DMS114 treated with DMSO at 0.1 percent for 48 hours (cell line): ENCODE measurements at regions not wholly inside any gene's neighbourhood (a gene's known extent, or its start where the extent isn't known, plus 50 kb on each side); places are given as distances from the start of the nearest gene placed in this dataset.

Source experiments
- DNase-seq: peaks from one replicate; lab custom pipeline; 2025; ENCODE audit not compliant: unreplicated experiment; lab: John Stamatoyannopoulos, UW

DNA sequence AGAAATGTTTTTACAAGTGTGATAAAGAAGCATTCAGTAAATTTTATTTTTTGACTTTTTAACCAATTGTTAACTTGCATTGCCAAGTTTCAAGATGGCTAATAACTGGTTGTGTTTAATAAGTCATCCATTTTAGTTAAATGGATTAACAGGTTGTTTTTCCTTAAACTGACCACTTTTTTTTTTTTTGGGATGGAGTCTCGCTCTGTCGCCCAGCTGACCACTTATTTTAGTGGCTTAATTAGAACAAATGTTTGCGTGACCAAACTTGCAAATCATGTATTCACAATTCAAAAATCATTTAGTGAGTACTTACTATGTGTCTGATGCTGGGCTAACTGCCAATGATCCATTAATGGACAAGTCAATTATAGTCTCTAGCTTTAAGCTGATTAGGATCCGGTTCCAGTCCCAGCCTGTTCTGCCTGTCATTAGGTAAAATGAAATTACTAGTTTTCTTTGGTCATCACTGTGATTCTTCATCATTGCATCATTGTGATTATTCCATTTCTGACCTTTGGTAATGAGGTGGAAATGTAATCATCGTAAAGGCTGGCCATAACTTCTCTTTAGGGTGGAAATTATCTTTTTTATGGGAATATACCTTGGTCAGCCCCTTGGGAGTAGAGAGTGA lies 729.2 kb upstream of the MARCKS start:
- no peak for DNase-seq

DNA sequence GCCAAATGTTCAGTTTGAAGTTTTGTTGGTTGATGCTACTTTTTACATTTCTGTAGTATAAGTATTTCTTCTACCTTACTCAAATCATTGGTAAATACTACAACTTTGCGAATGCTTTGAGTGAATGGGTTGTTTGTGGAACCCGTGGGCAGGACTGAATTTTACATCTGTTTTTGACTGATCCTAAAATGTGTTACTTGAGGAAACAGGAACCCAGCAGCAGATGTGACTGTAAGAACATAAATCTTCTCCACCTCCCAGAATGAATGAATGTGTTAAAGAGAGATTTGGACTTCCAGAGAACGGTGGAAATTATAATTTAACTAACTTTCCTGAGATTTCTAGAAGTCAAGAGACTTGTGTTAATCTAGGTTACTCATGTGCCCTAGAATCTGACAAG lies 728.5 kb upstream of the MARCKS start:
- no peak for DNase-seq

DNA sequence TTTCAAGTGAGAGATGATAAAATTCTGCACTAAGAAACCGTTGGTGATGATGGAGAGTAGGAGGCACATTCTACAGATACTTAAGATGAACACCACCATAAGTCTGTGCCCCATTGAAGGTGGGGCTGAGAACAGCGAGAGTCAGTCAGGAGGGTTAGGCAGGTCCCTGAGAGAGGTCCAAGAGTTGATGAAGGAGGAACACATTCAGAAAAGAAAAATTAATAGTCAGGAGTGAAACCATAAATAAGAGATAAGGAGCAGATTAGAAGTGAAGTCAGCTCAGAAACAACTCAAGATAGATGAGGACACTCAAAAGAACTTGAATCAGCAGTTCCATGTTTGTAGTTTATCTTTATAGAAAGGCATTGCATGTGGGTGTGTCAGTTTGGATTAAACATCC lies 727.2 kb upstream of the MARCKS start:
- no peak for DNase-seq

GRCh38 chr6:113137426-113137825 lies 719.7 kb upstream of the MARCKS start:
- no peak for DNase-seq

GRCh38 chr6:113140721-113141120 lies 716.4 kb upstream of the MARCKS start:
- DNase-seq, result no peak

DNA sequence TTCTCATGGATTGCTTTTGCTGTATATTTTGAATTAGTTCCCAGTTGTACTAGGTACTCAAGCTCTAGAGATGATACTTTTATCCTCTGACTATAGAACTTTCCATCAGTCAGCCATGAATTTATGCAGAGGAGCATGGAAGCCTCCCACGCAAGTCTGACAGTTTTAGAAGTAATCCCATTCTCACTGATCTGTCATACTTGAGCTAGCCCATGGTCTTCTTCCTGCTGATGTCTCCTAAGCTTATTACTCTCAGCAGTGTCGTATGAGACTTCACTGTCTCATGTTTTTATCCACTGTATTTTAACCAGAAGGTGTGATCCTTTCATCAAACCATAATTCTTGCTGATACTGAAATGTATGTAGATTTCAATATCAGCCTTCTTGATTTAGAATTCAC lies 715.2 kb upstream of the MARCKS start:
- DNase-seq, result no peak

DNA sequence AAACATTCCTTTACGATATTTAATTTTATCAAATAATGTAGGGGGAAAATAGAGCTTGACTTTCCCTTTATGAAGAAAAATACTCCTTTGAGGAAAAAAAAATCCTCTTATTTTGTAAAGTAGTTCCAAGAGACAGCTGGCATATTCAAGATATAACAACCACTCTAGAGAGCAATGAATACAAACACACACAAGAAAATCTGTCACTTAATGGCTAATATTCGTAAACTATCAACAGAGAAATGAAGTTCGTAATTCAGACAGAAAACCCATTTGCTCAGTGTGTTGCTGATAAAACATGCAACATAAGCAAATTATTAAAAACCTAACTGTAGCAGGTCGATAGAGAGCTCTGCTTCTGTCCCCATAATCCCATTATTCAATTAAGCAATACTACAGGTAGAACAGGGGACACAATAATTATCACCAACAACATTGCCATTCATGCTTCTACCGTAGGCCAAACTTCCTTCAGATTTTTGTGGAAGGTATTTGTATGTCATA lies 714.4 kb upstream of the MARCKS start:
- no peak for DNase-seq

DNA sequence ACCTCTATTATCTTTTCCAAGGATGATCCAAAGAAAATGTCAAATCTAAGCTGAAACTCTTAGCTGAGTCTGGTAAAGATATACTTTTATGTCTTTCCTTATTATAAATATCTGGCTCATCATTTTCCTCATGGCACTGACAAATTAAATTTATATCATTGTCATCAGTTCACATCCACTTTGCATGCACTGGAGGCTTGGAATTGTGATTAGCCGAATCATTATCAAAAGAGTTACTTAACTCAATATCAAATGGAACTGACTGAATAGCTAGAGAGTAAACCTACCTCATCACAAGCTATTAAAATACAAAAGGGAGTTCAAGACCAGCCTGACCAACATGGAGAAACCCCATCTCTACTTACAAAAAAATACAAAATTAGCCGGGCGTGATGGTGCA lies 713.9 kb upstream of the MARCKS start:
- DNase-seq, result no peak

GRCh38 chr6:113144117-113144516 lies 713.0 kb upstream of the MARCKS start:
- DNase-seq, result no peak

DNA sequence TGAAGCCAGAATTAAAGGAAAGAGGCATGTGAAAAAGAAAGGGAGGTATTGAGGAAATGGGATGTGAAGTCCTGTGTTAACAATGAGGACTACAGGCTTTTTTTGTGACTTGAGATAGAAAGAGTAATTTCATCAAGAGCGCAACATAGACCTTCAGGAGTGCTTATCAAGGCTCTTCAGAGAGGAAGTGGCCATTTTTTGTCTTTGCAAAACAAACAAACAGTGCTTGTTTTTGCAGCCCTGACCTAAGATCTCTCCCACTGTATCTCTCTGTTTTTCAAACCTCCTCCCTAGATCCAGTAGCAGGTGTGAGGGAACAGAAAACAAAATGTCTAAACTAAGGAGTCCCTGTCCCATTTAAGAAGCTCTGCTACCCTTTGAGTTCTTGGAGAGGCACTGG lies 710.3 kb upstream of the MARCKS start:
- no peak for DNase-seq

DNA sequence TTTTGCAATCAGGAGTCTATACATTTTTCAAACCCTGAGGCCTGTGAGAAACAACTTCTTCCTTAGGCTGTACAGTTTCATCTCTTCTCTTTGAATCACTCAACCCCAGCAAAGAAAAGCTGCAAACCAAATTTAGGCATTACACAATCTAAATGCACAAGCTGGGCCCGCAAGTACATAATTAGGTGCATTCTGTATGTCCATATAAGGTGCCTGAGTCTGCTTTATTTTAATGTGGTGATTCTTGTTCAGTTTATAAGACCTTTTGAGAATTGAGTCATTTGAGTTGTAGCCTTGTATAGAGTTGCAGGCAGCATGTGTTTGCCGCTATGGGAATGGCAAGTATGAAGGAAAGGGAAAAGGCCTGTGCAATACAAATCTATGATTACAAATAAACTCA lies 709.6 kb upstream of the MARCKS start:
- no peak for DNase-seq

DNA sequence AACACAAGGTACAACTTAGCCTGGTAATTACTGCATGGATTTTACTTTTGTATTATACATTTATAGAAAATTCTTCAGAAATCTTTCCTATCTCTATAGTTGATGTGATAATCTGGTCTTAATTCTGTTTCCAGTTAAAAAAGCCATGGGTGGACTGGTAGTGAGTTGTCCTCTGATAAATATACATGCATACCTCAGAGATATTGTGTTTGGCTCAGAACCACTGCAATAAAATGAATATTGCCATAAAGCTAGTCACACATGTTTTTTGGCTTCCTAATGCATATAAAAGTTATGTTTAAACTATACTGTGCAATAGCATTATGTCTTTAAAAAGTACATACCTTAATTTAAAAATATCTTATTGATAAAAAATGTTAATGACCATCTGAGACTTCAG lies 708.6 kb upstream of the MARCKS start:
- no peak for DNase-seq

- DNase-seq, result no peak
Measured at GRCh38 chr6:113149511-113149910, 707.6 kb upstream of the MARCKS start.

DNA sequence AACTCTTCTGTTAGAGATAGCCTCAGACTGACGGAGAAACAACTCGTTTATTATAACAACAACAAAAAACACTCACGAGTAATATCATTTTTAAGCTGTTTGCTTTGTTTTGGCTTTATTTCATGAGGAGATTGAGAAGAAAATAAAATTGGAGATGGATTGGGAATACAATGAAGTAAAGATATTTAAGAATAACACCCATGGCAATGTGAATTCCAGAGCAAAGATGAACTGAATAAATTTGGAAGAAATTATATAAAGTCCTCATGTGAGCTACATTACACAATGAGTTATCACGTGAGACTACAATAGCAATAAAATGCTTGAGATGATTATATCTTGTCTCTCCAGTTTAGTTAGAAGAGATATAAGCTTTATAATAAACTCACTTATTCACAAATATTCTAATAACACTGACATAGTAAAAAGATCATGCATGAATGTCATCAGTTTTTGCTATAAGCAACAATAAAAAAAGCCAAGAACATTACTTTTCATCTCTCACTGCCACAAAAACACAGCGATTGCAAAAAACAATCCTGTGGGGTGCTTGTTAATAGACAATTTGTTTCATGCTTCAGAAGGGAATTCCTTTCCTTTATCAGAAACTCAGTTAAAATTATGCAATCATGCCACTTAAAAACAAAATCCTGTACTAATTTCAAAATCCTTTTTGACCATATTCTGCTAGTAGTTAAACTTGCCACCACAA lies 696.7 kb upstream of the MARCKS start:
- no peak for DNase-seq

GRCh38 chr6:113161018-113161315 lies 696.2 kb upstream of the MARCKS start:
- no peak for DNase-seq

DNA sequence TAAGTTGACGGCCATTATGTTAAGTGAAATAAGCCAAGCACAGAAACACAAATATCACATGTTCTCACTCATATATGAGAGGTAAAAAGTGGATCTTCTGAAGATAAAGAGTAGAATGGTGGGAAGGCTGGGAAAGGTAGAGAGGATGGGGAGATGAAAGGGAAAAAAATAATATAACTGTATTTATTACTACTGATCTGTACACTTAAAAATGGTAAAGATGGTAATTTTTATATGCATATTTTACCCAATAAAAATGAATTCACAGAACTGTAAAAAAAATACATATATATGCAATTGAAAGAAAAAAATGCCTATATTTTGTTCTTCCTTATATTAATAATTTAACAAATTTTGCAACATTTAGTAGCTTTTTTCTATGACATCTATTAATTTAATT lies 694.4 kb upstream of the MARCKS start:
- no peak for DNase-seq

- DNase-seq, result no peak
Measured at GRCh38 chr6:113168057-113168456, 689.1 kb upstream of the MARCKS start.

DNA sequence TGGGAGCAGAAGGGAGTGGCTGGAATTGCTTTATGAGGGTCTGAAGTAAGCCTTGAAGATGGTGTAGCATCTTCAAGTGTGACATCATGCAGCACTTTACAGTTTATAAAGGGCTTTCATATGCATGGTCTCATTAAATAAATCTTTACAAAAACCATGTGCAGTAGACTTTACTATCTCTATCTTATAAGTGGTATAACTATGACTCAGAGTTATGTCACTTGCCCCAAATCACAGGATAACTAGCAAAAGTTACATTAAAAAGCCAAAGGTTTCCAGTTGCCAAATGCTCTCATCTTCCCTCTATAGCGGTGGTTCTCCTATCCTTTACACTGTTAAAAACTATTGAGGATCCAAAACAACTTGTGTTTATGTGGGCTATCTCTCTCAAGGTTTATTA lies 687.7 kb upstream of the MARCKS start:
- DNase-seq, result no peak

GRCh38 chr6:113170454-113170853 lies 686.7 kb upstream of the MARCKS start:
- no peak for DNase-seq

DNA sequence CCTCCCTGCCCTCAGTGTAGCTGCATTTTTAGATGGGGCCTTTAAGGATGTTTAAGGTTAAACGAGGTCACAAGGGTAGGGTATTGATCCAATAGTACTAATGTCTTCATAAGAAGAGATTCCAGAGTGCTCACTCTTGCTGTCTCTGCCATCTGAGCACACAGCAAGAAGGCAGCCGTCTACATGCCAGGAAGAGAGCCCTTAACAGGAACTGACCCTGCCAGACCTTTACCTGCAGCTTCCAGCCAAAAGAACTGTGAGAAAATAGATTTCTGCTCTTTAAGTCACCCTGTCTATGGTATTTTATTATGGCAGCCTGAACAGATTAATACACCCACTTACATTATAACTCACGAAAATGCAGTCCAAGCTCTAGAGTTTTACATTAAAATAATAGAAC lies 685.3 kb upstream of the MARCKS start:
- no peak for DNase-seq

DNA sequence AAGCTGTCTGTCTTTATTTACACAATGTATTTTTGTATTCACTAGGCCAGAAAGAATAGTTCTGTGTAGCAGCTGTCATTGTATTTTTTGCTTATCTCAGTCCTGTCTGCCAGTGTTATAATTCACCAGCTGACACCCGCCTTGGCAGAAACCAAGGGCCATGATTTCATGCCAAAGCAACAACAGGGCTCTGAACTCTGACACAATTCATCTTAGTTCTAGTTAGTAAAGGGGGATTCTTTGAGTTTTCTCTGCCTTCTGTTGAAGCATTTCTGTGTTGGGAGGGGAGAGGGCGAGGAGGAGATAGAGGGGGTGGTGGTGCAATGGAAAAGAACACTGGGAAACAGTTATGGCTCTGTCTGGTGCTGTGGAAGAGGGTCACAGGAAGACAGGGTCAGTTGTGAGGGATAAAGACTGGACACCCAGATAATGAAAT lies 684.6 kb upstream of the MARCKS start:
- DNase-seq, result no peak

GRCh38 chr6:113178349-113178748 lies 678.8 kb upstream of the MARCKS start:
- no peak for DNase-seq

DNA sequence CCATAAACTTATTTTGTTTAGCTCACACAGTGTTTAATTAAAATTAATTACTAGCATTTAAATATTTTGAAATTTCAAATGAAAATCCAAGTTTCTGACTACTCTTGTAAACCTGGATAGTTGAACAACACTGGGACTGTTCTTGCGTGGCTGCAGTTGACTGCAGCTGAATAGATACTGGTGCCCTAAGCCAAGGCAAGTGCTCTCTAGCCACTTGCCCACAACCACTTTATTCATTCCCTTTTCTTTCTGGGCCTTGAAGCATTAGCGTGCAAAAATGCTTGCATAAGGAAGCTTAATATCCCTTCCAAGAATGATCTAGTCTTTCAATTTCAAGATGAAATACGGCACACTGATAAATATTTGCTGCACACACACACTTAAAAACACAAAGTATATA lies 676.0 kb upstream of the MARCKS start:
- no peak for DNase-seq
